Vagina (tissue), 2 donors: ENCODE measurements at regions not wholly inside any gene's neighbourhood (a gene's known extent, or its start where the extent isn't known, plus 50 kb on each side); places are given as distances from the start of the nearest gene placed in this dataset.
"Not testable (repeated sequence)": the region's sequence is repeated elsewhere in the genome, so short reads cannot be mapped to it uniquely, and the experiment has no call there.

Experiments
- DNase-seq, 2 donors: peaks; one replicate each; pipeline ENCODE4 v3.0.0-alpha.2; 2017; ENCODE audit errors: extremely low spot score in 2 of 2
- H3K27ac ChIP-seq: fragments of 200-600 bp; sonication (generic); one replicate; pipeline ENCODE4 v1.5.1; 2019
- H3K27me3 ChIP-seq: fragments of 200-600 bp; sonication (generic); one replicate; pipeline ENCODE4 v1.5.1; 2019
- H3K36me3 ChIP-seq, 2 donors: fragments of 200-600 bp; sonication (generic); one replicate each; pipeline ENCODE4 v1.5.1; 2017 to 2019
- H3K4me1 ChIP-seq: fragments of 200-600 bp; sonication (generic); one replicate; pipeline ENCODE4 v1.5.1; 2019
- H3K4me3 ChIP-seq, 2 donors: fragments of 200-600 bp; sonication (generic); 1 replicate in 1 of 2; 2 replicates in 1 of 2; pipeline ENCODE4 v1.5.1; 2016 to 2019
- H3K9me3 ChIP-seq: fragments of 200-600 bp; sonication (generic); one replicate; pipeline ENCODE4 v1.5.1; 2019
- CTCF ChIP-seq, 3 experiments: fragments of 450-650 bp in 2 of 3; fragments of 200-600 bp in 1 of 3; sonication (generic) in 1 of 3; IDR thresholded peaks; one replicate each; pipeline ENCODE4 v1.5.1; 2017 to 2019; ENCODE audit warnings: antibody characterized with exemption in 3 of 3, mild to moderate bottlenecking in 2 of 3, moderate library complexity in 2 of 3
- POLR2A ChIP-seq, 2 donors: fragments of 450-650 bp; IDR thresholded peaks; one replicate each; pipeline ENCODE4 v1.6.1; 2017; ENCODE audit warnings: antibody characterized with exemption in 2 of 2, mild to moderate bottlenecking in 2 of 2, moderate library complexity in 2 of 2
- POLR2AphosphoS5 ChIP-seq, 2 donors: sonication (generic); formaldehyde crosslinking; IDR thresholded peaks; one replicate each; pipeline ENCODE4 v1.9.0; 2017; ENCODE audit warnings: antibody characterized with exemption in 2 of 2, mild to moderate bottlenecking in 2 of 2, low read depth in 1 of 2; ENCODE audit not compliant: insufficient read depth in 1 of 2
- intact Hi-C: fragments of 100-400 bp; cut with DNase I; formaldehyde crosslinking; loops from one replicate; pipeline ENCODE4 v1.15.1; 2023

- Histone ChIP-seq H3K4me1 (no peaks in the 10 kb centered on the region), H3K9me3 (no peaks in the 10 kb centered on the region), H3K27ac (no peak overlapping the region), H3K4me3 (no peak overlapping the region), H3K36me3 (no peaks in the 10 kb centered on the region), H3K27me3 (no peaks in the 10 kb centered on the region)
- no peak for TF ChIP-seq POLR2AphosphoS5 (IDR thresholded peaks at IDR 0.05; ENCODE audit: insufficient read depth in 1 of 2, low read depth in 1 of 2)
- TF ChIP-seq CTCF (IDR thresholded peaks at IDR 0.05), result no peak
- TF ChIP-seq POLR2A (IDR thresholded peaks at IDR 0.05), result no peak
- DNase-seq, result peak; percentile 25 to 70
- intact Hi-C loops, result no loop called here
Observed at GRCh38 chr2:92072461-92073035, 2798.7 kb upstream of the TEKT4 start.

GRCh38 chr2:92073036-92073814, 2798.0 kb upstream of the TEKT4 start:
- H3K27ac ChIP-seq, result no peak overlapping the region
- H3K9me3 ChIP-seq, result no peaks in the 10 kb centered on the region
- DNase-seq, result peak in 1 of 2 donors; percentile 70
- H3K36me3 ChIP-seq, result no peaks in the 10 kb centered on the region
- intact Hi-C loops, result no loop called here
- no peaks in the 10 kb centered on the region for H3K4me1 ChIP-seq
- no peak overlapping the region for H3K4me3 ChIP-seq
- TF ChIP-seq CTCF (IDR thresholded peaks at IDR 0.05) (no peak), POLR2AphosphoS5 (IDR thresholded peaks at IDR 0.05; ENCODE audit: insufficient read depth in 1 of 2, low read depth in 1 of 2) (no peak)
- no peaks in the 10 kb centered on the region for H3K27me3 ChIP-seq

GRCh38 chr2:92073815-92074548, 2797.2 kb upstream of the TEKT4 start:
- Histone ChIP-seq H3K36me3 (no peaks in the 10 kb centered on the region), H3K4me1 (no peaks in the 10 kb centered on the region), H3K27ac (no peak overlapping the region), H3K27me3 (no peaks in the 10 kb centered on the region), H3K9me3 (no peaks in the 10 kb centered on the region), H3K4me3 (no peak overlapping the region)
- TF ChIP-seq POLR2A (IDR thresholded peaks at IDR 0.05) (no peak), CTCF (IDR thresholded peaks at IDR 0.05) (no peak), POLR2AphosphoS5 (IDR thresholded peaks at IDR 0.05; ENCODE audit: insufficient read depth in 1 of 2, low read depth in 1 of 2) (no peak)
- intact Hi-C loops, result no loop called here
- DNase-seq, result peak in 1 of 2 donors; percentile 87

GRCh38 chr2:92074549-92074898, 2796.7 kb upstream of the TEKT4 start:
- Histone ChIP-seq H3K36me3 (no peaks in the 10 kb centered on the region), H3K9me3 (no peaks in the 10 kb centered on the region), H3K27me3 (no peaks in the 10 kb centered on the region), H3K4me3 (no peak overlapping the region), H3K4me1 (no peaks in the 10 kb centered on the region), H3K27ac (no peak overlapping the region)
- TF ChIP-seq CTCF (IDR thresholded peaks at IDR 0.05) (no peak), POLR2AphosphoS5 (IDR thresholded peaks at IDR 0.05; ENCODE audit: insufficient read depth in 1 of 2, low read depth in 1 of 2) (no peak), POLR2A (IDR thresholded peaks at IDR 0.05) (no peak)
- intact Hi-C loops, result no loop called here
- DNase-seq, result peak; percentile 11 to 72

GRCh38 chr2:92075363-92075762, 2795.9 kb upstream of the TEKT4 start:
- H3K9me3 ChIP-seq, H3K4me3 ChIP-seq, DNase-seq, H3K36me3 ChIP-seq, H3K4me1 ChIP-seq, H3K27ac ChIP-seq, H3K27me3 ChIP-seq, intact Hi-C loops: not testable (repeated sequence)
